DND-41 (cell line): ENCODE measurements at regions not wholly inside any gene's neighbourhood (a gene's known extent, or its start where the extent isn't known, plus 50 kb on each side); places are given as distances from the start of the nearest gene placed in this dataset.

Source experiments
- EZH2 ChIP-seq: IDR thresholded peaks from 3 replicates; pipeline ENCODE4 v1.6.1; 2012; ENCODE audit warnings: borderline replicate concordance, low read depth, mild to moderate bottlenecking, moderate library complexity, low read length, inconsistent platforms; ENCODE audit not compliant: severe bottlenecking
- TF ChIP-seq, protein P1 (sequence below): IDR thresholded peaks from 2 replicates; pipeline ENCODE4 v1.5.1; 2012; ENCODE audit warnings: borderline replicate concordance, low read length, moderate library complexity, mild to moderate bottlenecking; ENCODE audit not compliant: poor library complexity, severe bottlenecking; ENCODE audit errors: extremely low read depth

- TF ChIP-seq, protein P1, sequence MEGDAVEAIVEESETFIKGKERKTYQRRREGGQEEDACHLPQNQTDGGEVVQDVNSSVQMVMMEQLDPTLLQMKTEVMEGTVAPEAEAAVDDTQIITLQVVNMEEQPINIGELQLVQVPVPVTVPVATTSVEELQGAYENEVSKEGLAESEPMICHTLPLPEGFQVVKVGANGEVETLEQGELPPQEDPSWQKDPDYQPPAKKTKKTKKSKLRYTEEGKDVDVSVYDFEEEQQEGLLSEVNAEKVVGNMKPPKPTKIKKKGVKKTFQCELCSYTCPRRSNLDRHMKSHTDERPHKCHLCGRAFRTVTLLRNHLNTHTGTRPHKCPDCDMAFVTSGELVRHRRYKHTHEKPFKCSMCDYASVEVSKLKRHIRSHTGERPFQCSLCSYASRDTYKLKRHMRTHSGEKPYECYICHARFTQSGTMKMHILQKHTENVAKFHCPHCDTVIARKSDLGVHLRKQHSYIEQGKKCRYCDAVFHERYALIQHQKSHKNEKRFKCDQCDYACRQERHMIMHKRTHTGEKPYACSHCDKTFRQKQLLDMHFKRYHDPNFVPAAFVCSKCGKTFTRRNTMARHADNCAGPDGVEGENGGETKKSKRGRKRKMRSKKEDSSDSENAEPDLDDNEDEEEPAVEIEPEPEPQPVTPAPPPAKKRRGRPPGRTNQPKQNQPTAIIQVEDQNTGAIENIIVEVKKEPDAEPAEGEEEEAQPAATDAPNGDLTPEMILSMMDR = no peak
- TF ChIP-seq EZH2 = no peak
Observed at GRCh38 chr21:23067672-23068071, 2069.5 kb downstream of the NCAM2 start.
